ENCODE measurements at regions not wholly inside any gene's neighbourhood (a gene's known extent, or its start where the extent isn't known, plus 50 kb on each side); places are given as distances from the start of the nearest gene placed in this dataset.

- H3K4me1 ChIP-seq (ENCODE audit: control insufficient read depth, insufficient read depth, low read length): no peaks in the 10 kb centered on the region
- no peaks in the 10 kb centered on the region for H3K27me3 ChIP-seq (ENCODE audit: control insufficient read depth in 1 of 2, insufficient read depth in 2 of 2, low read length in 2 of 2)
- no peaks in the 10 kb centered on the region for H3K36me3 ChIP-seq (ENCODE audit: control insufficient read depth in 2 of 2, insufficient read depth in 2 of 2, low read length in 2 of 2)
- H3K4me3 ChIP-seq (ENCODE audit: low read length in 2 of 2): no peak overlapping the region
- no peak overlapping the region for H3K9ac ChIP-seq (ENCODE audit: low read length in 2 of 2)
- H3K9me3 ChIP-seq (ENCODE audit: control insufficient read depth in 2 of 2, low read length in 2 of 2): peaks cover 3 to 8% of the 10 kb centered on the region in 2 donors
- H3K27ac ChIP-seq (ENCODE audit: low read length): no peak overlapping the region
These were observed 97.6 kb downstream of the ANAPC4 start for GRCh38 chr4:25474690-25475089.

GRCh38 chr4:25477221-25477620 is 100.2 kb downstream of the ANAPC4 start:
- H3K27me3 ChIP-seq (ENCODE audit: control insufficient read depth in 1 of 2, insufficient read depth in 2 of 2, low read length in 2 of 2): no peaks in the 10 kb centered on the region
- H3K9me3 ChIP-seq (ENCODE audit: control insufficient read depth in 2 of 2, low read length in 2 of 2): peaks cover 3% of the 10 kb centered on the region in 2 donors
- no peaks in the 10 kb centered on the region for H3K36me3 ChIP-seq (ENCODE audit: control insufficient read depth in 2 of 2, insufficient read depth in 2 of 2, low read length in 2 of 2)
- H3K4me1 ChIP-seq (ENCODE audit: control insufficient read depth, insufficient read depth, low read length): no peaks in the 10 kb centered on the region
- H3K9ac ChIP-seq (ENCODE audit: low read length in 2 of 2): no peak overlapping the region
- H3K4me3 ChIP-seq (ENCODE audit: low read length in 2 of 2): no peak overlapping the region
- H3K27ac ChIP-seq (ENCODE audit: low read length): no peak overlapping the region

DNA sequence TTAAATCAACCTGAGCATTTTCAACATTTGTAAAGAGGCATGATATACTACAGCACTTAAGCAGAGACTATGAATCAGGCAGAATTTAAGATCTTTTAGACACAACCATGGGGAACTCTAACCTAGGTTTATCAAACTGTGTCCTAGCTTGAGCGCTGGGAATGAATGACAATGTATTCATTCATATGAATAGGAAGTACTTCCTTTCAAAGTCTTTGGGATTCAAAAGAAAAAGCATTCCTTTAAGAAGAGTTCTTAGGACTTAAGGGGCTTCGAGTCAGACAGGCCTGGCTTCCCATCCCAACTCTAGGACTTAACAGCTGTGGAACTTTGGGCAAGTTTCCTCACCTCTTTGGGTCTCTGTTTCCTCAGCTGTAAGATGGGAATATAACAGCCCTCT is 104.6 kb downstream of the ANAPC4 start:
- peaks cover 3% of the 10 kb centered on the region in 2 donors for H3K9me3 ChIP-seq (ENCODE audit: control insufficient read depth in 2 of 2, low read length in 2 of 2)
- no peak overlapping the region for H3K4me3 ChIP-seq (ENCODE audit: low read length in 2 of 2)
- H3K4me1 ChIP-seq (ENCODE audit: control insufficient read depth, insufficient read depth, low read length): no peaks in the 10 kb centered on the region
- H3K27ac ChIP-seq (ENCODE audit: low read length): no peak overlapping the region
- no peaks in the 10 kb centered on the region for H3K36me3 ChIP-seq (ENCODE audit: control insufficient read depth in 2 of 2, insufficient read depth in 2 of 2, low read length in 2 of 2)
- no peak overlapping the region for H3K9ac ChIP-seq (ENCODE audit: low read length in 2 of 2)
- no peaks in the 10 kb centered on the region for H3K27me3 ChIP-seq (ENCODE audit: control insufficient read depth in 1 of 2, insufficient read depth in 2 of 2, low read length in 2 of 2)

GRCh38 chr4:25484243-25484721 is 107.2 kb downstream of the ANAPC4 start:
- Histone ChIP-seq H3K9ac (ENCODE audit: low read length in 2 of 2) (no peak overlapping the region), H3K4me1 (ENCODE audit: control insufficient read depth, insufficient read depth, low read length) (no peaks in the 10 kb centered on the region), H3K4me3 (ENCODE audit: low read length in 2 of 2) (no peak overlapping the region), H3K36me3 (ENCODE audit: control insufficient read depth in 2 of 2, insufficient read depth in 2 of 2, low read length in 2 of 2) (no peaks in the 10 kb centered on the region), H3K27me3 (ENCODE audit: control insufficient read depth in 1 of 2, insufficient read depth in 2 of 2, low read length in 2 of 2) (no peaks in the 10 kb centered on the region), H3K9me3 (ENCODE audit: control insufficient read depth in 2 of 2, low read length in 2 of 2) (peaks cover 3 to 7% of the 10 kb centered on the region in 2 donors), H3K27ac (ENCODE audit: low read length) (no peak overlapping the region)

DNA sequence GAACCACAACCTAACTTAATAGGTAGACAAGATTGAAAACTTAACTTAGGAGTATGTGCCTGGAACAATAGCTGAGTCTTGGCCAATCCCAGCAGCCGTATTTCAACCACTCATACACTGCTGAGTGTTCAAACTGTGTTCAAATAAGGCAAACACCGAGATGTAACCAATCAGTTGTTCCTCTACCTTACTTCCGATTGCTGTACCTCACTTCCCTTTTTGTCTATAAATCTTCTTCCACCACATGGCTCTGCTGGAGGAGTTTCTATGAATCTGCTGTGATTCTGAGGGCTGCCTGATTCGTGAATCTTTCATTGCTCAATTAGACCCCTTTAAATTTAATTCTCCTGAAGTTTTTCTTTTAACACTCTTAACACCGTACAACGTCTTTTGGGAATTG is 108.0 kb downstream of the ANAPC4 start:
- Histone ChIP-seq H3K27ac (ENCODE audit: low read length) (no peak overlapping the region), H3K4me3 (ENCODE audit: low read length in 2 of 2) (no peak overlapping the region), H3K9me3 (ENCODE audit: control insufficient read depth in 2 of 2, low read length in 2 of 2) (peaks cover 3 to 7% of the 10 kb centered on the region in 2 donors), H3K4me1 (ENCODE audit: control insufficient read depth, insufficient read depth, low read length) (no peaks in the 10 kb centered on the region), H3K36me3 (ENCODE audit: control insufficient read depth in 2 of 2, insufficient read depth in 2 of 2, low read length in 2 of 2) (no peaks in the 10 kb centered on the region), H3K9ac (ENCODE audit: low read length in 2 of 2) (no peak overlapping the region), H3K27me3 (ENCODE audit: control insufficient read depth in 1 of 2, insufficient read depth in 2 of 2, low read length in 2 of 2) (no peaks in the 10 kb centered on the region)

DNA sequence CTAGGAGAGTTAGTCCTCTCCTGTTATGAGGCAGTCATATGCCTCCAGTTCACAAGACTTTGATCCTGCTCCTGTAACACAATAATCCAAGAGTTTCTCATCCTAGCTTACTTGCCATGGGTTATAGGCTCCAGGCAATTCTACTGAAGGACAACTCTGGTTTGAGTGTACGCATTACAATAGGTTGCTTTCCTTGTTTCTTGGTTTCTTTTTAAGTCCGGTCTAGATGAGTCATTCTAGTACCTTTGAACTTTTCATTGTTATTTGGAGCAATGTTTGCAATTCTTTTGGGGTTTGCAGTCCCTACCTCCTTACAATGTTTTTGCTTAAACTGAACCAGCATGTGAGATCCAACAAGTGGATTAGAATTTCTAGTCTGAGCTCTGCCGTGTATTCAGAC is 109.1 kb downstream of the ANAPC4 start:
- H3K9ac ChIP-seq (ENCODE audit: low read length in 2 of 2): no peak overlapping the region

DNA sequence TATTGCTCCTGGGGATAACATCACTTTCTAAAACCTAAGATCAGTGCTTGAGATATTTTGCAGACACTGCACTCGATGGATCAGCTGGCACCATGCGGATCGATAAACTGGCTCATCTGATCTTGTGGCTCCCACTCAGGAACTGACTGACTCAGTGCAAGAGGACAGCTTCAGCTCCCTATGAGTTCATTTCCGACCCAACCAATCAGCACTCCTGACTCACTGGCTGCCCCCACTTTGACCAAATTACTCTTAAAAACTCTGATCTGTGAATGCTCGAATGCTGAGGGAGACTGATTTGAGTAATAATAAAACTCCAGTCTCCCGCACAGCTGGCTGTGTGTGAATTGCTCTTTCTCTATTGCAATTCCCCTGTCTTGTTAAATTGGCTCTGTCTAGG is 110.1 kb downstream of the ANAPC4 start:
- Histone ChIP-seq H3K4me1 (ENCODE audit: control insufficient read depth, insufficient read depth, low read length) (no peaks in the 10 kb centered on the region), H3K9ac (ENCODE audit: low read length in 2 of 2) (no peak overlapping the region)

More for the DNA sequence above, 109.1 kb downstream of the ANAPC4 start:
- Histone ChIP-seq H3K4me1 (ENCODE audit: control insufficient read depth, insufficient read depth, low read length) (no peaks in the 10 kb centered on the region), H3K27ac (ENCODE audit: low read length) (no peak overlapping the region), H3K27me3 (ENCODE audit: control insufficient read depth in 1 of 2, insufficient read depth in 2 of 2, low read length in 2 of 2) (no peaks in the 10 kb centered on the region), H3K9me3 (ENCODE audit: control insufficient read depth in 2 of 2, low read length in 2 of 2) (peaks cover 3 to 7% of the 10 kb centered on the region in 2 donors), H3K36me3 (ENCODE audit: control insufficient read depth in 2 of 2, insufficient read depth in 2 of 2, low read length in 2 of 2) (no peaks in the 10 kb centered on the region), H3K4me3 (ENCODE audit: low read length in 2 of 2) (no peak overlapping the region)

GRCh38 chr4:25489253-25489797 is 112.3 kb downstream of the ANAPC4 start:
- H3K36me3 ChIP-seq (ENCODE audit: control insufficient read depth in 2 of 2, insufficient read depth in 2 of 2, low read length in 2 of 2): no peaks in the 10 kb centered on the region
- H3K9me3 ChIP-seq (ENCODE audit: control insufficient read depth in 2 of 2, low read length in 2 of 2): peaks cover 3 to 7% of the 10 kb centered on the region in 2 donors
- no peak overlapping the region for H3K9ac ChIP-seq (ENCODE audit: low read length in 2 of 2)
- H3K27ac ChIP-seq (ENCODE audit: low read length): no peak overlapping the region
- no peak overlapping the region for H3K4me3 ChIP-seq (ENCODE audit: low read length in 2 of 2)
- no peaks in the 10 kb centered on the region for H3K4me1 ChIP-seq (ENCODE audit: control insufficient read depth, insufficient read depth, low read length)
- H3K27me3 ChIP-seq (ENCODE audit: control insufficient read depth in 1 of 2, insufficient read depth in 2 of 2, low read length in 2 of 2): no peaks in the 10 kb centered on the region

More for the DNA sequence above, 110.1 kb downstream of the ANAPC4 start:
- H3K4me3 ChIP-seq (ENCODE audit: low read length in 2 of 2): no peak overlapping the region
- no peaks in the 10 kb centered on the region for H3K27me3 ChIP-seq (ENCODE audit: control insufficient read depth in 1 of 2, insufficient read depth in 2 of 2, low read length in 2 of 2)
- H3K36me3 ChIP-seq (ENCODE audit: control insufficient read depth in 2 of 2, insufficient read depth in 2 of 2, low read length in 2 of 2): no peaks in the 10 kb centered on the region
- H3K27ac ChIP-seq (ENCODE audit: low read length): no peak overlapping the region
- H3K9me3 ChIP-seq (ENCODE audit: control insufficient read depth in 2 of 2, low read length in 2 of 2): peaks cover 3 to 7% of the 10 kb centered on the region in 2 donors

GRCh38 chr4:25493466-25493865 is 116.4 kb downstream of the ANAPC4 start:
- Histone ChIP-seq H3K27ac (ENCODE audit: low read length) (no peak overlapping the region), H3K36me3 (ENCODE audit: control insufficient read depth in 2 of 2, insufficient read depth in 2 of 2, low read length in 2 of 2) (no peaks in the 10 kb centered on the region), H3K9ac (ENCODE audit: low read length in 2 of 2) (no peak overlapping the region), H3K4me1 (ENCODE audit: control insufficient read depth, insufficient read depth, low read length) (no peaks in the 10 kb centered on the region), H3K9me3 (ENCODE audit: control insufficient read depth in 2 of 2, low read length in 2 of 2) (peaks cover 0 to 6% of the 10 kb centered on the region in 2 donors), H3K4me3 (ENCODE audit: low read length in 2 of 2) (no peak overlapping the region), H3K27me3 (ENCODE audit: control insufficient read depth in 1 of 2, insufficient read depth in 2 of 2, low read length in 2 of 2) (no peaks in the 10 kb centered on the region)

GRCh38 chr4:25494166-25494565 is 117.1 kb downstream of the ANAPC4 start:
- Histone ChIP-seq H3K27ac (ENCODE audit: low read length) (no peak overlapping the region), H3K4me1 (ENCODE audit: control insufficient read depth, insufficient read depth, low read length) (no peaks in the 10 kb centered on the region), H3K4me3 (ENCODE audit: low read length in 2 of 2) (no peak overlapping the region), H3K9ac (ENCODE audit: low read length in 2 of 2) (no peak overlapping the region), H3K36me3 (ENCODE audit: control insufficient read depth in 2 of 2, insufficient read depth in 2 of 2, low read length in 2 of 2) (no peaks in the 10 kb centered on the region), H3K9me3 (ENCODE audit: control insufficient read depth in 2 of 2, low read length in 2 of 2) (peaks cover 0 to 6% of the 10 kb centered on the region in 2 donors), H3K27me3 (ENCODE audit: control insufficient read depth in 1 of 2, insufficient read depth in 2 of 2, low read length in 2 of 2) (no peaks in the 10 kb centered on the region)

GRCh38 chr4:25500626-25501316 is 123.7 kb downstream of the ANAPC4 start:
- Histone ChIP-seq H3K27ac (ENCODE audit: low read length) (no peak overlapping the region), H3K4me3 (ENCODE audit: low read length in 2 of 2) (no peak overlapping the region), H3K9ac (ENCODE audit: low read length in 2 of 2) (no peak overlapping the region), H3K36me3 (ENCODE audit: control insufficient read depth in 2 of 2, insufficient read depth in 2 of 2, low read length in 2 of 2) (no peaks in the 10 kb centered on the region), H3K4me1 (ENCODE audit: control insufficient read depth, insufficient read depth, low read length) (no peaks in the 10 kb centered on the region), H3K9me3 (ENCODE audit: control insufficient read depth in 2 of 2, low read length in 2 of 2) (peaks cover 0 to 11% of the 10 kb centered on the region in 2 donors), H3K27me3 (ENCODE audit: control insufficient read depth in 1 of 2, insufficient read depth in 2 of 2, low read length in 2 of 2) (peaks cover 0 to 2% of the 10 kb centered on the region in 2 donors)
